PC-3 (cell line): ENCODE measurements at regions not wholly inside any gene's neighbourhood (a gene's known extent, or its start where the extent isn't known, plus 50 kb on each side); places are given as distances from the start of the nearest gene placed in this dataset.

ENCODE experiments used
- ATAC-seq: fragments of 200-7000 bp; cut with Tn5 transposase; 2 replicates; pipeline ENCODE4 v1.9.1; 2020; ENCODE audit warnings: mild to moderate bottlenecking, moderate library complexity
- BruUV-seq: library from RNA; stranded (reverse); fragments of 400-500 nt; replicated peaks from 2 replicates; lab custom pipeline; 2021; lab: Mats Ljungman, UMichigan
- CTCF ChIA-PET: fragments of 300-600 bp; sonication (Branson Sonifier 250); formaldehyde crosslinking; loops from one replicate; lab custom pipeline; 2022; ENCODE audit warnings: antibody characterized with exemption; lab: Charles Lee
- POLR2A ChIA-PET: fragments of 300-600 bp; sonication (Branson Sonifier 250); formaldehyde crosslinking; loops from one replicate; lab custom pipeline; 2022; ENCODE audit warnings: antibody characterized with exemption; ENCODE audit not compliant: unreplicated experiment; lab: Charles Lee
- DNase-seq: peaks from one replicate; pipeline ENCODE4 v3.0.0-alpha.2; 2015
- H2AFZ ChIP-seq: fragments of 300-600 bp; sonication (generic); 2 replicates; pipeline ENCODE4 v1.6.0; 2016; ENCODE audit warnings: antibody characterized with exemption, low read length
- H3F3A ChIP-seq: fragments of 300-600 bp; sonication (generic); one replicate; pipeline ENCODE4 v1.6.0; 2017; ENCODE audit warnings: antibody characterized with exemption, low read length, control low read depth, mild to moderate bottlenecking; ENCODE audit not compliant: unreplicated experiment
- H3K27ac ChIP-seq: fragments of 300-600 bp; sonication (generic); 2 replicates; pipeline ENCODE4 v1.5.1; 2016; ENCODE audit warnings: mild to moderate bottlenecking, low read length
- H3K27me3 ChIP-seq: fragments of 300-600 bp; sonication (generic); 2 replicates; pipeline ENCODE4 v1.6.1; 2016; ENCODE audit warnings: low read length, mixed read lengths
- H3K36me3 ChIP-seq: fragments of 300-600 bp; sonication (generic); 2 replicates; pipeline ENCODE4 v1.6.1; 2016; ENCODE audit warnings: low read depth, mixed run types, low read length, mixed read lengths
- H3K4me1 ChIP-seq: fragments of 300-600 bp; sonication (generic); 2 replicates; pipeline ENCODE4 v1.5.1; 2016; ENCODE audit warnings: low read length; ENCODE audit not compliant: insufficient read depth
- H3K4me2 ChIP-seq: fragments of 300-600 bp; sonication (generic); 2 replicates; pipeline ENCODE4 v1.6.0; 2016; ENCODE audit warnings: low read length
- H3K4me3 ChIP-seq: fragments of 300-600 bp; sonication (generic); 2 replicates; pipeline ENCODE4 v1.5.1; 2016; ENCODE audit warnings: mild to moderate bottlenecking, low read length, mixed read lengths
- H3K79me2 ChIP-seq: fragments of 300-600 bp; sonication (generic); 2 replicates; pipeline ENCODE4 v1.6.1; 2017; ENCODE audit warnings: low read length, mixed read lengths
- H3K9ac ChIP-seq: fragments of 300-600 bp; sonication (generic); 2 replicates; pipeline ENCODE4 v1.6.0; 2016; ENCODE audit warnings: mild to moderate bottlenecking, low read length
- H3K9me2 ChIP-seq: fragments of 300-600 bp; sonication (generic); replicated peaks from 2 replicates; pipeline ENCODE4 v1.6.1; 2016; ENCODE audit warnings: mixed run types, low read length, mixed read lengths
- H3K9me3 ChIP-seq: fragments of 300-600 bp; sonication (generic); 2 replicates; pipeline ENCODE4 v1.6.1; 2016; ENCODE audit warnings: low read length, mixed read lengths
- H4K20me1 ChIP-seq: fragments of 300-600 bp; sonication (generic); 2 replicates; pipeline ENCODE4 v1.6.1; 2016; ENCODE audit warnings: low read length, mixed read lengths
- CTCF ChIP-seq: fragments of 300-600 bp; sonication (generic); conservative IDR thresholded peaks from 2 replicates; pipeline ENCODE4 v1.5.1; 2017; ENCODE audit warnings: antibody characterized with exemption, low read depth, mild to moderate bottlenecking, low read length
- EZH2 ChIP-seq: fragments of 300-600 bp; sonication (generic); IDR thresholded peaks from one replicate; pipeline ENCODE4 v1.6.1; 2017; ENCODE audit warnings: antibody characterized with exemption, mild to moderate bottlenecking, low read length; ENCODE audit not compliant: unreplicated experiment
- EZH2phosphoT487 ChIP-seq: fragments of 300-600 bp; sonication (generic); IDR thresholded peaks from 2 replicates; pipeline ENCODE4 v1.6.1; 2018; ENCODE audit warnings: mild to moderate bottlenecking, antibody characterized with exemption, low read length, borderline replicate concordance
- intact Hi-C: fragments of 100-400 bp; cut with micrococcal nuclease; formaldehyde crosslinking; loops from 2 replicates; pipeline ENCODE4 v1.9.0; 2023

GRCh38 chr12:124652661-124653060, 85.2 kb upstream of the NCOR2 start:
- H3K4me2 ChIP-seq: no peak overlapping the region
- H3K9me3 ChIP-seq: 0 out of 2 replicates have a peak, but pooled peaks cover 2% of the 10 kb centered on the region
- no peaks in the 10 kb centered on the region for H3K79me2 ChIP-seq
- ATAC-seq: no peak
- DNase-seq: no peak
- no peaks in the 10 kb centered on the region for H3K4me1 ChIP-seq
- TF ChIP-seq CTCF (no peak), EZH2phosphoT487 (no peak)
- no peak overlapping the region for H2AFZ ChIP-seq
- CTCF ChIA-PET: no interaction called here
- no peaks in the 10 kb centered on the region for H3K9me2 ChIP-seq
- no peaks in the 10 kb centered on the region for H4K20me1 ChIP-seq
- H3K9ac ChIP-seq: no peak overlapping the region
- intact Hi-C loops: no loop called here
- POLR2A ChIA-PET: no interaction called here
- H3K27me3 ChIP-seq: no peaks in the 10 kb centered on the region
- H3K4me3 ChIP-seq: no peak overlapping the region
- no peaks in the 10 kb centered on the region for H3F3A ChIP-seq
- no peaks in the 10 kb centered on the region for H3K36me3 ChIP-seq
- no peak overlapping the region for H3K27ac ChIP-seq
- no TSS peak for BruUV-seq

- Histone ChIP-seq H3K27me3 (no peaks in the 10 kb centered on the region), H3K9me3 (0 out of 2 replicates have a peak, but pooled peaks cover 2% of the 10 kb centered on the region), H2AFZ (no peak overlapping the region), H3K4me1 (no peaks in the 10 kb centered on the region), H3K4me2 (no peak overlapping the region), H3K79me2 (no peaks in the 10 kb centered on the region), H4K20me1 (no peaks in the 10 kb centered on the region), H3K4me3 (no peak overlapping the region), H3K9ac (no peak overlapping the region), H3K27ac (no peak overlapping the region), H3K9me2 (no peaks in the 10 kb centered on the region), H3F3A (no peaks in the 10 kb centered on the region), H3K36me3 (no peaks in the 10 kb centered on the region)
- ATAC-seq (no peak), DNase-seq (no peak)
- intact Hi-C loops: no loop called here
- ChIA-PET POLR2A (no interaction called here), CTCF (no interaction called here)
- no peak for TF ChIP-seq EZH2
- BruUV-seq: no TSS peak
Observed at GRCh38 chr12:124651516-124652273, 84.3 kb upstream of the NCOR2 start.

GRCh38 chr12:124650912-124651311, 83.5 kb upstream of the NCOR2 start:
- no peaks in the 10 kb centered on the region for H3F3A ChIP-seq
- no peaks in the 10 kb centered on the region for H3K9me2 ChIP-seq
- ATAC-seq (no peak), DNase-seq (no peak)
- TF ChIP-seq EZH2phosphoT487 (no peak), CTCF (no peak), EZH2 (no peak)
- no peaks in the 10 kb centered on the region for H4K20me1 ChIP-seq
- ChIA-PET POLR2A (no interaction called here), CTCF (no interaction called here)
- H2AFZ ChIP-seq: no peak overlapping the region
- H3K27me3 ChIP-seq: no peaks in the 10 kb centered on the region
- BruUV-seq: no TSS peak
- intact Hi-C loops: no loop called here
- H3K9me3 ChIP-seq: 0 out of 2 replicates have a peak, but pooled peaks cover 2% of the 10 kb centered on the region
- no peak overlapping the region for H3K9ac ChIP-seq
- no peak overlapping the region for H3K4me2 ChIP-seq
- H3K36me3 ChIP-seq: no peaks in the 10 kb centered on the region
- no peaks in the 10 kb centered on the region for H3K79me2 ChIP-seq
- H3K4me3 ChIP-seq: no peak overlapping the region
- no peaks in the 10 kb centered on the region for H3K4me1 ChIP-seq
- H3K27ac ChIP-seq: no peak overlapping the region
